NCI-H2107 treated with DMSO at 0.1 percent for 48 hours (cell line): ENCODE measurements at regions not wholly inside any gene's neighbourhood (a gene's known extent, or its start where the extent isn't known, plus 50 kb on each side); places are given as distances from the start of the nearest gene placed in this dataset.
A peak's percentile ranks its signal among the peaks of the same experiment; 100 is the strongest.
"Not testable (repeated sequence)": the region's sequence is repeated elsewhere in the genome, so short reads cannot be mapped to it uniquely, and the experiment has no call there.

Experiments
- DNase-seq: peaks from one replicate; lab custom pipeline; 2025; ENCODE audit not compliant: unreplicated experiment; lab: John Stamatoyannopoulos, UW

GRCh38 chr17:71176928-71177443 lies 943.8 kb upstream of the SOX9 start:
- no peak for DNase-seq

- DNase-seq, result peak; percentile 53
These were observed 939.9 kb upstream of the SOX9 start for GRCh38 chr17:71180801-71181385.

- no peak for DNase-seq
These were observed 937.7 kb upstream of the SOX9 start for GRCh38 chr17:71183066-71183660.

- no peak for DNase-seq
These were observed 936.1 kb upstream of the SOX9 start for GRCh38 chr17:71184716-71185115.

GRCh38 chr17:71187145-71187878 lies 933.5 kb upstream of the SOX9 start:
- no peak for DNase-seq

GRCh38 chr17:71188811-71189492 lies 931.9 kb upstream of the SOX9 start:
- DNase-seq, result no peak

GRCh38 chr17:71189493-71189831 lies 931.4 kb upstream of the SOX9 start:
- DNase-seq, result no peak

- peak; percentile 60 for DNase-seq
These were observed 928.7 kb upstream of the SOX9 start for GRCh38 chr17:71192039-71192555.

GRCh38 chr17:71192848-71193247 lies 928.0 kb upstream of the SOX9 start:
- DNase-seq, result no peak

- no peak for DNase-seq
These were observed 920.2 kb upstream of the SOX9 start for GRCh38 chr17:71200597-71200996.

GRCh38 chr17:71201639-71202038 lies 919.2 kb upstream of the SOX9 start:
- DNase-seq, result no peak

- DNase-seq, result no peak
These were observed 918.4 kb upstream of the SOX9 start for GRCh38 chr17:71202449-71202848.

- no peak for DNase-seq
These were observed 916.9 kb upstream of the SOX9 start for GRCh38 chr17:71203953-71204352.

- not testable (repeated sequence) for DNase-seq
These were observed 914.9 kb upstream of the SOX9 start for GRCh38 chr17:71205951-71206350.

GRCh38 chr17:71208111-71208704 lies 912.6 kb upstream of the SOX9 start:
- no peak for DNase-seq

GRCh38 chr17:71213936-71214335 lies 906.9 kb upstream of the SOX9 start:
- no peak for DNase-seq

- DNase-seq, result no peak
These were observed 903.1 kb upstream of the SOX9 start for GRCh38 chr17:71217769-71218168.

- DNase-seq, result peak; percentile 60
These were observed 895.8 kb upstream of the SOX9 start for GRCh38 chr17:71224824-71225575.

GRCh38 chr17:71227841-71228240 lies 893.0 kb upstream of the SOX9 start:
- no peak for DNase-seq

GRCh38 chr17:71229070-71229469 lies 891.8 kb upstream of the SOX9 start:
- DNase-seq, result no peak
